Parathyroid adenoma (tissue), 2 donors: ENCODE measurements at regions not wholly inside any gene's neighbourhood (a gene's known extent, or its start where the extent isn't known, plus 50 kb on each side); places are given as distances from the start of the nearest gene placed in this dataset.

Experiments
- H2AFZ ChIP-seq: fragments of 300-600 bp; sonication (generic); one replicate; pipeline ENCODE4 v1.7.0; 2017; ENCODE audit warnings: antibody characterized with exemption, mild to moderate bottlenecking
- H3K27ac ChIP-seq: fragments of 300-600 bp; sonication (generic); one replicate; pipeline ENCODE4 v1.7.0; 2017
- H3K27me3 ChIP-seq: fragments of 300-600 bp; sonication (generic); one replicate; pipeline ENCODE4 v1.7.0; 2017; ENCODE audit warnings: low read length; ENCODE audit not compliant: control insufficient read depth, insufficient read depth
- H3K36me3 ChIP-seq: fragments of 300-600 bp; sonication (generic); one replicate; pipeline ENCODE4 v1.7.0; 2017; ENCODE audit warnings: low read length; ENCODE audit not compliant: control insufficient read depth, insufficient read depth
- H3K4me1 ChIP-seq: fragments of 300-600 bp; sonication (generic); one replicate; pipeline ENCODE4 v1.7.0; 2017; ENCODE audit warnings: control low read depth
- H3K4me2 ChIP-seq: fragments of 300-600 bp; sonication (generic); one replicate; pipeline ENCODE4 v1.7.0; 2017; ENCODE audit warnings: low read length
- H3K4me3 ChIP-seq: fragments of 300-600 bp; sonication (generic); one replicate; pipeline ENCODE4 v1.7.0; 2017; ENCODE audit warnings: low read depth, low read length
- H3K79me2 ChIP-seq: fragments of 300-600 bp; sonication (generic); one replicate; pipeline ENCODE4 v1.7.0; 2017; ENCODE audit warnings: control low read depth
- H3K9ac ChIP-seq: fragments of 300-600 bp; sonication (generic); one replicate; pipeline ENCODE4 v1.7.0; 2017; ENCODE audit warnings: mild to moderate bottlenecking
- H3K9me3 ChIP-seq: fragments of 300-600 bp; sonication (generic); one replicate; pipeline ENCODE4 v1.7.0; 2017; ENCODE audit warnings: low read length; ENCODE audit not compliant: control insufficient read depth
- TF ChIP-seq, protein P1 (sequence below): fragments of 300-600 bp; sonication (generic); IDR thresholded peaks from one replicate; pipeline ENCODE4 v1.7.0; 2017; ENCODE audit warnings: antibody characterized with exemption, mild to moderate bottlenecking
- donor health status: primary hyperparathyroidism.

DNA sequence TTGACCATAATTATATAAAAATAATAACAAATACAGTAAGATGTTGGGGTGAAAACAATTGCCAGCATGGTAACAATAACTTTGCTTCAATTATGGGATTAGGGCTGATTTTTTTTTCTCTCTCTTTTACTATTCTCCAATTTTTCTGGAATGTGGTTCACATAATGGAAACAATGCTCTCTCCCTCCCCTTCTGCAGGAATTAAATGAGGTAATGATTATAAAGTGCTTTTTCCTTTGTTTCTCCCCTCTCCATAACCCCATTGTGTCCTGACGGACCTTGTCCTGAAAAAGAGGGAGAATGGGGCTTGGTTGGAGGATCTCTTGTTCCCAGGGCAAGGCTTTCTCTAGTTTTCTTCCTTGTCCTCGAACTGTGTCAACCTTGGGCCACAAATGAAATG, 234.0 kb upstream of the ZNF32 start:
- Histone ChIP-seq H3K79me2 (no peaks in the 10 kb centered on the region), H3K9me3 (no peaks in the 10 kb centered on the region), H3K27ac (no peak overlapping the region), H3K27me3 (no peaks in the 10 kb centered on the region), H3K9ac (no peak overlapping the region), H3K36me3 (no peaks in the 10 kb centered on the region), H2AFZ (no peak overlapping the region), H3K4me1 (no peaks in the 10 kb centered on the region), H3K4me3 (no peak overlapping the region), H3K4me2 (no peak overlapping the region)
- TF ChIP-seq, protein P1, sequence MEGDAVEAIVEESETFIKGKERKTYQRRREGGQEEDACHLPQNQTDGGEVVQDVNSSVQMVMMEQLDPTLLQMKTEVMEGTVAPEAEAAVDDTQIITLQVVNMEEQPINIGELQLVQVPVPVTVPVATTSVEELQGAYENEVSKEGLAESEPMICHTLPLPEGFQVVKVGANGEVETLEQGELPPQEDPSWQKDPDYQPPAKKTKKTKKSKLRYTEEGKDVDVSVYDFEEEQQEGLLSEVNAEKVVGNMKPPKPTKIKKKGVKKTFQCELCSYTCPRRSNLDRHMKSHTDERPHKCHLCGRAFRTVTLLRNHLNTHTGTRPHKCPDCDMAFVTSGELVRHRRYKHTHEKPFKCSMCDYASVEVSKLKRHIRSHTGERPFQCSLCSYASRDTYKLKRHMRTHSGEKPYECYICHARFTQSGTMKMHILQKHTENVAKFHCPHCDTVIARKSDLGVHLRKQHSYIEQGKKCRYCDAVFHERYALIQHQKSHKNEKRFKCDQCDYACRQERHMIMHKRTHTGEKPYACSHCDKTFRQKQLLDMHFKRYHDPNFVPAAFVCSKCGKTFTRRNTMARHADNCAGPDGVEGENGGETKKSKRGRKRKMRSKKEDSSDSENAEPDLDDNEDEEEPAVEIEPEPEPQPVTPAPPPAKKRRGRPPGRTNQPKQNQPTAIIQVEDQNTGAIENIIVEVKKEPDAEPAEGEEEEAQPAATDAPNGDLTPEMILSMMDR = no peak

DNA sequence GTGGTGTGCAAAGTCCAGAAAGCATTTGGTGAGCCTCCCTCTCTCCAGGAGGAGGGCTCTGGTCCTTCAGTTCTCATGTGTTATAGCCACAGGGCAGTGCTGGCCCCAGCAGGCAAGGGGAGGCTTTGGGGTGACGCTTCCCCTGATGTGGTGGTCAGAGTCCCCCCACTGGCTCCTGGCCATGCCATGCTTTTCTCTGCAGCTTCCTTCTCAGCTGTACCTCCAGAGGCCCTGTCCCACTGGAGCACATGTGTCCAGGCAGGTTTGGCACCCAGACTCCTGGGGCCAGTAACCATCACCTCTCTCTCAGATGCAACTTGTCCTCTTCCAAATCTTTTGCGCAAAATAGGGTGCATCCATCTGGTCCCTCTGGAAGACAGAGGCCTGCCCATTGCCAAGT, 233.0 kb upstream of the ZNF32 start:
- H3K27me3 ChIP-seq = no peaks in the 10 kb centered on the region
- TF ChIP-seq, protein P1 = no peak

DNA sequence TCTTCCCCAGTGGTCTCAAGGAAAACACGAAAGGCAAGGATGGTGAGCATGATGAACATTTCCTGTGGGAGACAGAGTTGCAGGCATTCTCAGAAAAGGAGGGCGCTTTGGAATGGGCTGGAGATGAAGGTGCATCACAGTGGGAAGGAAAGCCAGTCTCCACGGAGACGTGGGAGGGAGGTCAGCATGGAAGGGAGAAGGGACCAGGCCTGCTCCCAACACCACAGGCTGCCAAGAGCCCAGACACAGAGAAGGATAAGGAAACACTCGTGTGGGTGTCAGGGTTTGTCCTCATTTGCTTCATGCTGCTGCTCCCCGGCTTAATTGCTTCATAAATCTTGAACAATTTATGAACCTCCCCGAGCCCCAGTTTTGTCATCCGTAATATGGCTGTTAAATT, 231.5 kb upstream of the ZNF32 start:
- H3K4me1 ChIP-seq = no peaks in the 10 kb centered on the region
- no peak overlapping the region for H2AFZ ChIP-seq
- no peak overlapping the region for H3K4me3 ChIP-seq
- H3K36me3 ChIP-seq = no peaks in the 10 kb centered on the region
- H3K9ac ChIP-seq = no peak overlapping the region
- no peaks in the 10 kb centered on the region for H3K27me3 ChIP-seq
- no peak overlapping the region for H3K4me2 ChIP-seq
- TF ChIP-seq, protein P1 = no peak
- no peaks in the 10 kb centered on the region for H3K79me2 ChIP-seq
- H3K27ac ChIP-seq = no peak overlapping the region
- H3K9me3 ChIP-seq = no peaks in the 10 kb centered on the region

More for the DNA sequence above, 233.0 kb upstream of the ZNF32 start:
- H3K4me2 ChIP-seq = no peak overlapping the region
- no peak overlapping the region for H3K27ac ChIP-seq
- H3K79me2 ChIP-seq = no peaks in the 10 kb centered on the region
- H3K9ac ChIP-seq = no peak overlapping the region
- no peak overlapping the region for H3K4me3 ChIP-seq
- no peaks in the 10 kb centered on the region for H3K9me3 ChIP-seq
- H3K36me3 ChIP-seq = no peaks in the 10 kb centered on the region
- no peaks in the 10 kb centered on the region for H3K4me1 ChIP-seq
- H2AFZ ChIP-seq = no peak overlapping the region

DNA sequence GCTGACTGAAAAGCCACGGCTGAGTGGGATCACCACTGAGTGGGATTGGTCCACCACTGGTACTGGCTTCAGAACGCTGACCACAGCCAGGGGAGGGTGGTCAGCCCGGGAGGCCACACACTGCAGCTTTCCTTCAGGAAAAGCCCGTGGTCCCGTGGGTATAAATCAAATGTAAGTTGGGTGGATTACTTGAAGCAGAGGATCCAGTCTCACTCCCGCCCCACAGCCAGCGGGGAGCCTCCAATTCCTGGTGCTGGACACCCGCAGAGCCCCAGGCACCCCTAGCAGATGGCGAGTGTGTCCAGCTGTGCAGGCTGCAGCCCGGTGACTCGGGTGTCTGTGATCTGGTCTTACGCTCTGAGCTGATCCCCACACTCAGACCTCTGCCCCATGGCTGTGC, 231.1 kb upstream of the ZNF32 start:
- TF ChIP-seq, protein P1 = no peak
- Histone ChIP-seq H3K4me1 (no peaks in the 10 kb centered on the region), H3K9me3 (no peaks in the 10 kb centered on the region), H3K9ac (no peak overlapping the region), H3K27ac (no peak overlapping the region), H3K79me2 (no peaks in the 10 kb centered on the region), H3K4me3 (no peak overlapping the region), H3K36me3 (no peaks in the 10 kb centered on the region), H3K27me3 (no peaks in the 10 kb centered on the region), H3K4me2 (no peak overlapping the region), H2AFZ (no peak overlapping the region)

DNA sequence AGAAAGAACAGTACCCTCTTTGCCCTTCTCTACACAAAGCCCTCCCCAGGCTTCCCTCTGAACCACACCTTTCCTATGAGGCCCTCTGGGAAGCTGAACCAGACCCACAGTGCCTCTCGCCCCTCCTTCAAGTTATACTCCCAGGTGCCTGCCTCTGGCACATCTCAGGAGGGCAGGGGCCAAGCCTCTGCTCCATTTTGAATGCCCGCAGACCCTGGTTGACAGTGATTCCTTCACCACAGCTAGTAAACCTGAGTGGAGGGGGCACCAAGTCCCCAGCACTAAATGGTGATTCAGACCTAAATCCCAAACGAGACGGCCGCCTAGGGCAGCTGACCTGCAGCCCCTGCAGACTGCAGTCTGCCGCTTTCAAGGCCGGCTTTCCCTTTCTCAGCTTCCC, 230.5 kb upstream of the ZNF32 start:
- H3K27ac ChIP-seq = peak overlapping the region; percentile 40

More for the DNA sequence above, 230.5 kb upstream of the ZNF32 start:
- no peak overlapping the region for H2AFZ ChIP-seq
- no peaks in the 10 kb centered on the region for H3K9me3 ChIP-seq
- H3K79me2 ChIP-seq = no peaks in the 10 kb centered on the region
- no peak overlapping the region for H3K9ac ChIP-seq
- H3K4me2 ChIP-seq = no peak overlapping the region
- H3K36me3 ChIP-seq = no peaks in the 10 kb centered on the region
- H3K27me3 ChIP-seq = no peaks in the 10 kb centered on the region
- TF ChIP-seq, protein P1 = no peak
- no peaks in the 10 kb centered on the region for H3K4me1 ChIP-seq
- no peak overlapping the region for H3K4me3 ChIP-seq
